A549 (cell line): ENCODE measurements at regions not wholly inside any gene's neighbourhood (a gene's known extent, or its start where the extent isn't known, plus 50 kb on each side); places are given as distances from the start of the nearest gene placed in this dataset.

Experiments used
- CBX8 ChIP-seq: fragments of 200-600 bp; sonication (generic); IDR thresholded peaks from 2 replicates; pipeline ENCODE4 v1.6.1; 2016
- ESRRA ChIP-seq: fragments of 150-350 bp; IDR thresholded peaks from 2 replicates; pipeline ENCODE4 v1.6.1; 2014; ENCODE audit warnings: mild to moderate bottlenecking, low read length, borderline replicate concordance
- FOSB ChIP-seq: fragments of 250-450 bp; sonication (Bioruptor Pico); IDR thresholded peaks from 2 replicates; pipeline ENCODE4 v1.5.0; 2020; ENCODE audit warnings: mild to moderate bottlenecking, moderate library complexity
- POLR2A ChIP-seq: IDR thresholded peaks from 2 replicates; pipeline ENCODE4 v1.6.1; 2012; ENCODE audit warnings: mild to moderate bottlenecking, low read length
- POLR2AphosphoS2 ChIP-seq: conservative IDR thresholded peaks from 2 replicates; pipeline ENCODE4 v1.6.1; 2012; ENCODE audit warnings: low read length, improper control_type of control experiment, inconsistent platforms
- RAD21 ChIP-seq, 2 experiments: fragments of >200 bp in 1 of 2; sonication (Bioruptor Twin) in 1 of 2; formaldehyde crosslinking in 1 of 2; IDR thresholded peaks in 1 of 2; conservative IDR thresholded peaks in 1 of 2; 2 replicates in 1 of 2; 3 replicates in 1 of 2; pipeline ENCODE4 v1.6.1; 2012 to 2018; ENCODE audit warnings: inconsistent platforms in 1 of 2
- RNF2 ChIP-seq: fragments of 200-600 bp; sonication (generic); IDR thresholded peaks from 2 replicates; pipeline ENCODE4 v1.6.1; 2016; ENCODE audit warnings: low read depth, mild to moderate bottlenecking, antibody characterized with exemption, moderate library complexity, borderline replicate concordance
- TF ChIP-seq, protein P1 (sequence below): fragments of 200-600 bp; sonication (generic); IDR thresholded peaks from 2 replicates; pipeline ENCODE4 v1.6.1; 2016; ENCODE audit warnings: antibody characterized with exemption, mild to moderate bottlenecking, moderate library complexity
- TF ChIP-seq, protein P2 (sequence below): fragments of >200 bp; sonication (Bioruptor Twin); formaldehyde crosslinking; IDR thresholded peaks from 3 replicates; pipeline ENCODE4 v1.5.1; 2016
- TF ChIP-seq, protein P3 (sequence below): fragments of 150-350 bp; IDR thresholded peaks from 2 replicates; pipeline ENCODE4 v1.6.1; 2014; ENCODE audit warnings: low read depth, mild to moderate bottlenecking, low read length

DNA sequence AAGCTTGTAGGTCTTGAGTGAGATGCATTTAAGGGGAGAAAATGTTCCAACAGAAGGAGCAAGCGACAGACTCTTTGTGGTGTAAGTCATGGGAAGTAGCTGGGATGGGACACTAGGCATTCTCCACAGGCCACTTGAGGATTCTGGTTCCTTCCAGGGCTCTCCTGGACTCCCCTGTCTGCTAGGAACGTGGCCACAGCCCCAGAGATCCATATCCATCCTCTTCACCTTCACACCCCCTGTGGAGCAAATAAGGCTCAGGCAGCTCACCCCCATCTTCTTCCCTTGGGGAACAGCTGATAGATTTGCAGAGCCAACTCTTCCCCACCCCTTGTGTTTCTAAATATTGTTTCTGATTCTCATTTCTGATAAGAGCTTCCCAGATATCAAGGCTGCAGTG is 482.6 kb upstream of the MKI67 start:
- TF ChIP-seq, protein P1, sequence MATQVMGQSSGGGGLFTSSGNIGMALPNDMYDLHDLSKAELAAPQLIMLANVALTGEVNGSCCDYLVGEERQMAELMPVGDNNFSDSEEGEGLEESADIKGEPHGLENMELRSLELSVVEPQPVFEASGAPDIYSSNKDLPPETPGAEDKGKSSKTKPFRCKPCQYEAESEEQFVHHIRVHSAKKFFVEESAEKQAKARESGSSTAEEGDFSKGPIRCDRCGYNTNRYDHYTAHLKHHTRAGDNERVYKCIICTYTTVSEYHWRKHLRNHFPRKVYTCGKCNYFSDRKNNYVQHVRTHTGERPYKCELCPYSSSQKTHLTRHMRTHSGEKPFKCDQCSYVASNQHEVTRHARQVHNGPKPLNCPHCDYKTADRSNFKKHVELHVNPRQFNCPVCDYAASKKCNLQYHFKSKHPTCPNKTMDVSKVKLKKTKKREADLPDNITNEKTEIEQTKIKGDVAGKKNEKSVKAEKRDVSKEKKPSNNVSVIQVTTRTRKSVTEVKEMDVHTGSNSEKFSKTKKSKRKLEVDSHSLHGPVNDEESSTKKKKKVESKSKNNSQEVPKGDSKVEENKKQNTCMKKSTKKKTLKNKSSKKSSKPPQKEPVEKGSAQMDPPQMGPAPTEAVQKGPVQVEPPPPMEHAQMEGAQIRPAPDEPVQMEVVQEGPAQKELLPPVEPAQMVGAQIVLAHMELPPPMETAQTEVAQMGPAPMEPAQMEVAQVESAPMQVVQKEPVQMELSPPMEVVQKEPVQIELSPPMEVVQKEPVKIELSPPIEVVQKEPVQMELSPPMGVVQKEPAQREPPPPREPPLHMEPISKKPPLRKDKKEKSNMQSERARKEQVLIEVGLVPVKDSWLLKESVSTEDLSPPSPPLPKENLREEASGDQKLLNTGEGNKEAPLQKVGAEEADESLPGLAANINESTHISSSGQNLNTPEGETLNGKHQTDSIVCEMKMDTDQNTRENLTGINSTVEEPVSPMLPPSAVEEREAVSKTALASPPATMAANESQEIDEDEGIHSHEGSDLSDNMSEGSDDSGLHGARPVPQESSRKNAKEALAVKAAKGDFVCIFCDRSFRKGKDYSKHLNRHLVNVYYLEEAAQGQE: no peak
- TF ChIP-seq POLR2A: no peak
- TF ChIP-seq RAD21 (conservative IDR thresholded peaks at IDR 0.05 in 1 of 2, IDR thresholded peaks at IDR 0.05 in 1 of 2): no peak
- no peak for TF ChIP-seq FOSB (CRISPR knock-in tag)
- TF ChIP-seq, protein P2, sequence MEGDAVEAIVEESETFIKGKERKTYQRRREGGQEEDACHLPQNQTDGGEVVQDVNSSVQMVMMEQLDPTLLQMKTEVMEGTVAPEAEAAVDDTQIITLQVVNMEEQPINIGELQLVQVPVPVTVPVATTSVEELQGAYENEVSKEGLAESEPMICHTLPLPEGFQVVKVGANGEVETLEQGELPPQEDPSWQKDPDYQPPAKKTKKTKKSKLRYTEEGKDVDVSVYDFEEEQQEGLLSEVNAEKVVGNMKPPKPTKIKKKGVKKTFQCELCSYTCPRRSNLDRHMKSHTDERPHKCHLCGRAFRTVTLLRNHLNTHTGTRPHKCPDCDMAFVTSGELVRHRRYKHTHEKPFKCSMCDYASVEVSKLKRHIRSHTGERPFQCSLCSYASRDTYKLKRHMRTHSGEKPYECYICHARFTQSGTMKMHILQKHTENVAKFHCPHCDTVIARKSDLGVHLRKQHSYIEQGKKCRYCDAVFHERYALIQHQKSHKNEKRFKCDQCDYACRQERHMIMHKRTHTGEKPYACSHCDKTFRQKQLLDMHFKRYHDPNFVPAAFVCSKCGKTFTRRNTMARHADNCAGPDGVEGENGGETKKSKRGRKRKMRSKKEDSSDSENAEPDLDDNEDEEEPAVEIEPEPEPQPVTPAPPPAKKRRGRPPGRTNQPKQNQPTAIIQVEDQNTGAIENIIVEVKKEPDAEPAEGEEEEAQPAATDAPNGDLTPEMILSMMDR: no peak
- TF ChIP-seq RNF2: no peak
- TF ChIP-seq, protein P3, sequence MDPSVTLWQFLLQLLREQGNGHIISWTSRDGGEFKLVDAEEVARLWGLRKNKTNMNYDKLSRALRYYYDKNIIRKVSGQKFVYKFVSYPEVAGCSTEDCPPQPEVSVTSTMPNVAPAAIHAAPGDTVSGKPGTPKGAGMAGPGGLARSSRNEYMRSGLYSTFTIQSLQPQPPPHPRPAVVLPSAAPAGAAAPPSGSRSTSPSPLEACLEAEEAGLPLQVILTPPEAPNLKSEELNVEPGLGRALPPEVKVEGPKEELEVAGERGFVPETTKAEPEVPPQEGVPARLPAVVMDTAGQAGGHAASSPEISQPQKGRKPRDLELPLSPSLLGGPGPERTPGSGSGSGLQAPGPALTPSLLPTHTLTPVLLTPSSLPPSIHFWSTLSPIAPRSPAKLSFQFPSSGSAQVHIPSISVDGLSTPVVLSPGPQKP: no peak
- no peak for TF ChIP-seq CBX8
- no peak for TF ChIP-seq ESRRA
- TF ChIP-seq POLR2AphosphoS2: no peak
